Activated CD8-positive, alpha-beta T cell treated with anti-CD3 and anti-CD28 coated beads for 36 hours (primary cell): ENCODE measurements at regions not wholly inside any gene's neighbourhood (a gene's known extent, or its start where the extent isn't known, plus 50 kb on each side); places are given as distances from the start of the nearest gene placed in this dataset.
"Not testable (repeated sequence)": the region's sequence is repeated elsewhere in the genome, so short reads cannot be mapped to it uniquely, and the experiment has no call there.

Experiments
- ATAC-seq: fragments of 200-7000 bp; cut with Tn5 transposase; one replicate; pipeline ENCODE4 v1.10.0; 2021; ENCODE audit warnings: mild to moderate bottlenecking, moderate library complexity
- CTCF ChIA-PET: fragments of 350-600 bp; sonication (Branson Sonifier 250); formaldehyde crosslinking; loops from one replicate; lab custom pipeline; 2021; ENCODE audit warnings: antibody characterized with exemption; lab: Charles Lee
- POLR2A ChIA-PET: fragments of 350-600 bp; sonication (Branson Sonifier 250); formaldehyde crosslinking; loops from one replicate; lab custom pipeline; 2021; ENCODE audit warnings: antibody characterized with exemption; lab: Charles Lee
- DNase-seq: peaks from one replicate; pipeline ENCODE4 v3.0.0-alpha.2; 2020
- H3K27ac Mint-ChIP-seq: one replicate; pipeline ENCODE4 v1.8.0; 2021; ENCODE audit warnings: mild to moderate bottlenecking, mixed read lengths
- H3K27me3 Mint-ChIP-seq: one replicate; pipeline ENCODE4 v1.8.0; 2021; ENCODE audit warnings: mixed read lengths
- H3K36me3 Mint-ChIP-seq: one replicate; pipeline ENCODE4 v1.8.0; 2021; ENCODE audit warnings: low read depth, mixed read lengths
- H3K4me1 Mint-ChIP-seq: one replicate; pipeline ENCODE4 v1.8.0; 2021; ENCODE audit warnings: low read depth, mixed read lengths
- H3K4me3 Mint-ChIP-seq: one replicate; pipeline ENCODE4 v1.8.0; 2021; ENCODE audit warnings: mild to moderate bottlenecking, moderate library complexity, mixed read lengths
- H3K9me3 Mint-ChIP-seq: one replicate; pipeline ENCODE4 v1.8.0; 2021; ENCODE audit warnings: mixed read lengths
- intact Hi-C: fragments of 100-400 bp; cut with micrococcal nuclease; formaldehyde crosslinking; loops from one replicate; pipeline ENCODE4 v1.10.0; 2022
- TF ChIP-seq, protein P1 (sequence below): fragments of 200-600 bp; IDR thresholded peaks from one replicate; pipeline ENCODE4 v1.8.0; 2022; ENCODE audit warnings: antibody characterized with exemption, mild to moderate bottlenecking

DNA sequence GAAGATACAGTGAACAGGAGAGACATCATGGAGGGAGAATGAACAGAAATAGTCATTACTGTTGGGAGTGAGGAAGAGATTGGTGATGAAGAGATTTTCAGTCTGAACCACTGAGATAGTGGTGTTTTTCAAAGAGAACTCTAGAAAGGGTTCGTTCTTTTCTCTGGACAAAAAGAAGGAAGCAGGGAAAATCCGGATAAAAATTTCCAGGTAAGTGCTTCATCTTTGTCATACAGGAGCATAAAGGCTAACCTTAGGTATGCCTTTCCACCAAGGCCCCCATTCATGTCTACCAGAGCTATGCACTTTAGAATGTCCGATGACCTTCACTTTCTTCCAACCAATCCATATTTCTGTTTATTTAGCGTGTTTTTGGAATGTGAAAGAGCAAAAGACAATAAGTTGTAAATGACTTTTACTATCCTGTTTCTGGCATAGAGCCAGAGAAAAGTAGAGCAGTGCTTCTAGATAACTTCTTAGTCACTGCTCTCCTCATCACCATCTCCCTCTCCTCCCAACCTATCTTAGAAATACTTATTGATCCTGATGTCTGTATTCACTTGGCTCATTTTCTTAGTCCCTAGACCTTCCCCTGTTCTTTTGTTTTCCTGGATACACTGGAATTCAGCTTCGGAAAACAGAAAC, 116.5 kb downstream of the TTC6 start:
- no peak for ATAC-seq
- Mint-ChIP-seq H3K36me3 (no peaks in the 10 kb centered on the region), H3K4me1 (no peaks in the 10 kb centered on the region), H3K9me3 (no peaks in the 10 kb centered on the region), H3K27me3 (no peaks in the 10 kb centered on the region), H3K27ac (no peak overlapping the region), H3K4me3 (no peak overlapping the region)
- POLR2A ChIA-PET = interaction anchor here (0.5 kb wide), 1 partner anchor 131 kb away, joined by 3 read pairs; no protein-coding TSS in a partner anchor
- DNase-seq = no peak
- CTCF ChIA-PET = no interaction called here
- TF ChIP-seq, protein P1, sequence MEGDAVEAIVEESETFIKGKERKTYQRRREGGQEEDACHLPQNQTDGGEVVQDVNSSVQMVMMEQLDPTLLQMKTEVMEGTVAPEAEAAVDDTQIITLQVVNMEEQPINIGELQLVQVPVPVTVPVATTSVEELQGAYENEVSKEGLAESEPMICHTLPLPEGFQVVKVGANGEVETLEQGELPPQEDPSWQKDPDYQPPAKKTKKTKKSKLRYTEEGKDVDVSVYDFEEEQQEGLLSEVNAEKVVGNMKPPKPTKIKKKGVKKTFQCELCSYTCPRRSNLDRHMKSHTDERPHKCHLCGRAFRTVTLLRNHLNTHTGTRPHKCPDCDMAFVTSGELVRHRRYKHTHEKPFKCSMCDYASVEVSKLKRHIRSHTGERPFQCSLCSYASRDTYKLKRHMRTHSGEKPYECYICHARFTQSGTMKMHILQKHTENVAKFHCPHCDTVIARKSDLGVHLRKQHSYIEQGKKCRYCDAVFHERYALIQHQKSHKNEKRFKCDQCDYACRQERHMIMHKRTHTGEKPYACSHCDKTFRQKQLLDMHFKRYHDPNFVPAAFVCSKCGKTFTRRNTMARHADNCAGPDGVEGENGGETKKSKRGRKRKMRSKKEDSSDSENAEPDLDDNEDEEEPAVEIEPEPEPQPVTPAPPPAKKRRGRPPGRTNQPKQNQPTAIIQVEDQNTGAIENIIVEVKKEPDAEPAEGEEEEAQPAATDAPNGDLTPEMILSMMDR = no peak
- intact Hi-C loops = no loop called here

DNA sequence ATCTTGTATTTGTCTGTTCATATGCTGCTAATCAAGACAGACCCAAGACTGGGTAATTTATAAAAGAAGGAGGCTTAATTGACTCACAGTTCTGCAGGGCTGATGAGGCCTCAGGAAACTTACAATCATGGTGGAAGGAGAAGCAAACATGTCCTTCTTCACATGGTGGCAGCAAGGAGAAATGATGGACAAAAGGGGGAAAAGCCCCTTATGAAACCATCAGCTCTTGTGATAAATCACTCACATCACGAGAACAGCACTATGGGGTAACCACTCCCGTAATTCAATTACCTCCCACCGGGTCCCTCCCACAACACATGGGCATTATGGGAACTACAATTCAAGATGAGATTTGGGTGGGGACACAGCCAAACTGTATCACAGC, 117.0 kb downstream of the TTC6 start:
- H3K4me3 Mint-ChIP-seq, CTCF ChIA-PET, H3K9me3 Mint-ChIP-seq, DNase-seq, H3K27ac Mint-ChIP-seq, H3K4me1 Mint-ChIP-seq, ATAC-seq, intact Hi-C loops, H3K27me3 Mint-ChIP-seq, H3K36me3 Mint-ChIP-seq: not testable (repeated sequence)
- POLR2A ChIA-PET = interaction anchor here (0.5 kb wide), 1 partner anchor 130 kb away, joined by 3 read pairs; no protein-coding TSS in a partner anchor

DNA sequence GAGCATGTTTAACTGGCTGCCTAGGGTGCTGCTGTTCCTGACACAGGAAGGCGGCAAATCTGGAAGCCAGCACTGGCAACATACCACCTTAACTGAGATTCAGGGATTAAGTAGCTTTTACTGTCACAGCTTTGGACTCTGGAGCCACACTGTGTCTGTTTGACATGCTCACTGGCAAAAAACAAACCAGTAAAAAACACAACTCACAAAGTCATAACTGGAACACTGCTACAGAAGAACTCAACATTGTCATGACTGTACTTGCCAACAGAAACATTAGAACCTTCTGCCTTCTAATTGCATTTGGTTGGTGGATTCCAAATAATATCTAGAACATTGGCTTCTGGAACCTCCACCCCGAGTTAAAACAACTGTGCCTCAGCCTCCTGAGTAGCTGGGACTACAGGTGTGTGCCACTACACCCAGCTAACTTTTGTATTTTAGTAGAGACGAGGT, 117.6 kb downstream of the TTC6 start:
- H3K27me3 Mint-ChIP-seq = no peaks in the 10 kb centered on the region

DNA sequence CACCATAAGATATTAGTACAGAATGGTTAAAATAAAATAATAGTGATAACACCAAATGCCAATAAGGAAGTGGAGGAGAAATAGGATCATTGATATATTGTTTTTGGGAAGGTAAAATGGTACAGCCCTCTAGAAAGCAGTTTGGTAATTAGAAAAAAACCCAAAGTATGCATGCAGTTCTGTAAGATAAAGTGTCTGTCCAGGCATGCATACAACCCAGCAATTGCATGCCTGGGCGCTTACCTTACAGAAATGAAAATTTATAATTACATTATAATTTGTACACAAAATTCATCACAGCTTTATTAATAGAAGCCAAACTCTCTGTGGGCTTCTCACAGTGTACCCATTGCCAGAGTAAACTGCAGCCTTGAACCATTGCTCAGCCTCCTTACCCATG, 124.7 kb downstream of the TTC6 start:
- CTCF ChIA-PET = no interaction called here
- ATAC-seq (no peak), DNase-seq (no peak)
- intact Hi-C loops = no loop called here
- no peaks in the 10 kb centered on the region for H3K27me3 Mint-ChIP-seq
- POLR2A ChIA-PET = no interaction called here
- no peak overlapping the region for H3K4me3 Mint-ChIP-seq
- no peaks in the 10 kb centered on the region for H3K4me1 Mint-ChIP-seq
- H3K9me3 Mint-ChIP-seq = no peaks in the 10 kb centered on the region
- TF ChIP-seq, protein P1 = no peak
- H3K36me3 Mint-ChIP-seq = no peaks in the 10 kb centered on the region
- no peak overlapping the region for H3K27ac Mint-ChIP-seq

More for the DNA sequence above, 117.6 kb downstream of the TTC6 start:
- ATAC-seq (no peak), DNase-seq (no peak)
- no peaks in the 10 kb centered on the region for H3K9me3 Mint-ChIP-seq
- no peaks in the 10 kb centered on the region for H3K36me3 Mint-ChIP-seq
- no peak overlapping the region for H3K27ac Mint-ChIP-seq
- POLR2A ChIA-PET = no interaction called here
- TF ChIP-seq, protein P1 = no peak
- CTCF ChIA-PET = no interaction called here
- no peak overlapping the region for H3K4me3 Mint-ChIP-seq
- no peaks in the 10 kb centered on the region for H3K4me1 Mint-ChIP-seq
- intact Hi-C loops = no loop called here

DNA sequence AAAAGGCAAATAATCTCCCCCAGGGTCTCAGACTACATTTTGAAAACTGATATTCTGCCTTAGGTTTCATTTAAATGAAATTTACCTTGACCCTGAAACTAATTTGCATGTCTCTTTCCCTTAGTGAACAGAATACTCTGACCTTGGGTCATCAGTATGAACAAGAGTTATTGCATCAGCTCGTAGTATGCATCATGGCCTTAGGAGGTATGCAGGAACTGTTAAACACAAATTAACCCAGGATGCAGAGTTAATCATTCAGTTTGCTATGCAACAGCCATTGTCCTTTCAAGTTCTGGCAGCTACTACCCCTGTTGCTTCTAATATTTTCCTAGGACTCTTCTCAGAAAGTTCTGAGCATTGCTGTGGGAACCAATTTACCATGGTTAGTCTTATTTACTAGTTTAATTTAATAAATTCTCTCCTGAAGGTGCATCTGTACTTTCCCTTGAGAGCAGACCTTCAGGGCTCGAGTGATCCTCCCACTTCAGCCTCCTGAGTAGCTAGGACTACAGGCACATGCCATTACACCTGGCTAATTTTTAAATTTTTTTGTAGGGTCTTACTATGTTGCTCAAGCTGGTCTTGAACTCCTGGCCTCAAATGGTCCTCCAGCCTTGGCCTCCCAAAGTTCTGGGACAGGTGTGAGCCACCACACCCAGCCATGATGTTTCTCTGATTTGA, 126.7 kb downstream of the TTC6 start:
- H3K4me1 Mint-ChIP-seq = no peaks in the 10 kb centered on the region
- intact Hi-C loops = no loop called here
- TF ChIP-seq, protein P1 = no peak
- DNase-seq = no peak
- ChIA-PET POLR2A (no interaction called here), CTCF (no interaction called here)
- no peaks in the 10 kb centered on the region for H3K9me3 Mint-ChIP-seq
- H3K4me3 Mint-ChIP-seq = no peak overlapping the region
- no peaks in the 10 kb centered on the region for H3K36me3 Mint-ChIP-seq
- H3K27ac Mint-ChIP-seq = no peak overlapping the region
- H3K27me3 Mint-ChIP-seq = no peaks in the 10 kb centered on the region
- ATAC-seq = no peak
